Mammary epithelial cell (primary cell): ENCODE measurements at regions not wholly inside any gene's neighbourhood (a gene's known extent, or its start where the extent isn't known, plus 50 kb on each side); places are given as distances from the start of the nearest gene placed in this dataset.

Experiments
- CTCF ChIP-seq, 2 donors: IDR thresholded peaks in 1 of 2; conservative IDR thresholded peaks in 1 of 2; 2 replicates each; pipeline ENCODE4 v1.5.1; 2011 to 2012; ENCODE audit warnings: inconsistent platforms in 2 of 2, low read length in 2 of 2, mild to moderate bottlenecking in 2 of 2, control low read depth in 1 of 2, low read depth in 1 of 2; ENCODE audit not compliant: insufficient read depth in 1 of 2; ENCODE audit errors: extremely low read depth in 1 of 2
- EZH2 ChIP-seq: IDR thresholded peaks from 2 replicates; pipeline ENCODE4 v1.6.1; 2012; ENCODE audit warnings: low read length, inconsistent platforms, borderline replicate concordance

DNA sequence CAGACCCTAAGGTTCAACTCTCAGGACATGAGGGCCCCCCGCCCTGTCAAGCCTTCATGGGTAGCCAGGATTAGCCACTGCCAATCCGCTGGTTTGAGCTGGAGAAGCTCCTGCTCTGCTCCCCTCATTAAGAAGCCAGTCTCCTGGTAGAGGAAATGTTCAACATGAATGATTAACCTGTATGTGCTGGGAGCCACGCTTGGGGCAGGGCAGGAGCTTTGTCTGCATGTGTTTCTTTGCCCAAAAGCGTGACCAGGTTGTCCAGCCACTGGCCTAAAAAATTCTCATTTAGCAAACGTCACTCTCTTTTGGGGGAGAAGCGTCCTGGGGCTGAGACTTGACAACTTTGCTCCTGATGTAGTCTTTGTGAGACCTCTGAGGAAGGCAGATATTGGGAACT lies 96.5 kb downstream of the RRAGC start:
- no peak for TF ChIP-seq CTCF (conservative IDR thresholded peaks at IDR 0.05 in 1 of 2, IDR thresholded peaks at IDR 0.05 in 1 of 2; ENCODE audit: extremely low read depth in 1 of 2, insufficient read depth in 1 of 2, low read depth in 1 of 2, low read length in 2 of 2)
- TF ChIP-seq EZH2, result no peak
